ENCODE measurements at regions not wholly inside any gene's neighbourhood (a gene's known extent, or its start where the extent isn't known, plus 50 kb on each side); places are given as distances from the start of the nearest gene placed in this dataset.

DNA sequence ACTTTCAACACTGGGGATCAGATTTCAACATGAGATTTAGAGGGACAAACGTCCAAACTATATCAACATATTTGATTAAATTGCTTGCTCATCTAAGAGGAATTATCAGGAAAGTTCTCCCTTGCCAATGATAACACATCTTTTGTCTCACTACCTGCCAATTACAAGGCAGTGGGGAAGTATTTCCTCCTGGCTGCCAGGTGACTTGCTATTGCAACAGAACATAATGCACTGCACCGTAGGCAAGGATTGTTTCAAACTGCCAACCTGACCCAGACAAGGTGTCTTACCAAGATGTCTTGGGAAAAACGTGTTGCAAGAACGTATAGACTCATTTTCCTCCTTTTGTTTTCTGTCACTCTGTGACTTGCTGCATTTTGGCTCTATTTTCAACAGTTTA lies 711.6 kb downstream of the METTL15 start:
- TF ChIP-seq POLR2A (IDR thresholded peaks at IDR 0.05): no peak
- TF ChIP-seq, protein P1, sequence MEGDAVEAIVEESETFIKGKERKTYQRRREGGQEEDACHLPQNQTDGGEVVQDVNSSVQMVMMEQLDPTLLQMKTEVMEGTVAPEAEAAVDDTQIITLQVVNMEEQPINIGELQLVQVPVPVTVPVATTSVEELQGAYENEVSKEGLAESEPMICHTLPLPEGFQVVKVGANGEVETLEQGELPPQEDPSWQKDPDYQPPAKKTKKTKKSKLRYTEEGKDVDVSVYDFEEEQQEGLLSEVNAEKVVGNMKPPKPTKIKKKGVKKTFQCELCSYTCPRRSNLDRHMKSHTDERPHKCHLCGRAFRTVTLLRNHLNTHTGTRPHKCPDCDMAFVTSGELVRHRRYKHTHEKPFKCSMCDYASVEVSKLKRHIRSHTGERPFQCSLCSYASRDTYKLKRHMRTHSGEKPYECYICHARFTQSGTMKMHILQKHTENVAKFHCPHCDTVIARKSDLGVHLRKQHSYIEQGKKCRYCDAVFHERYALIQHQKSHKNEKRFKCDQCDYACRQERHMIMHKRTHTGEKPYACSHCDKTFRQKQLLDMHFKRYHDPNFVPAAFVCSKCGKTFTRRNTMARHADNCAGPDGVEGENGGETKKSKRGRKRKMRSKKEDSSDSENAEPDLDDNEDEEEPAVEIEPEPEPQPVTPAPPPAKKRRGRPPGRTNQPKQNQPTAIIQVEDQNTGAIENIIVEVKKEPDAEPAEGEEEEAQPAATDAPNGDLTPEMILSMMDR (IDR thresholded peaks at IDR 0.05): no peak
- intact Hi-C loops (cut with DNase I; ENCODE audit: low total_unique reads): no loop called here

DNA sequence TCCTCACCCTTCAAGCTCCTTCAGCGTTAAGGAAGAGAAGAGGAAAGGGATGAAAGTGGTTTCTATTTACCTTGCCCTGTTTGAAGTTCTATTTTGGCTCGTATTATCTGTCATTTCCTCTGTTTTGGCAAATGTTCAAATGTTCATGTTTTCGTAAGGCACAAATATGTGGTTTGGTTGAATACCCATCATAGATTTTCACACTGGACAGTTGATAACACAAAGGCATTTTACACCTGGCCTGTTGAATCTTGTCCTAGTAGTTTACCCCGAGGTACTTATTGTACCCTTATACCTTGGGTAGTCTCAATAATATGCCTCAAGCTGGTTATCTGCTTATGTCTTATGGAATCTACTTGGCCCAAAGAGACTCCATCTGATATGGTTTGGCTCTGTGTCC lies 706.9 kb downstream of the METTL15 start:
- no peak overlapping the region for H3K4me3 ChIP-seq
- 73 to 74% methylated on average over 4 of the region's 4 CpGs for WGBS, 2 donors
- no peak overlapping the region for H3K27ac ChIP-seq
- H3K36me3 ChIP-seq (ENCODE audit: low read depth, missing control alignments): no peaks in the 10 kb centered on the region
- H3K4me1 ChIP-seq: no peaks in the 10 kb centered on the region
- H3K27me3 ChIP-seq: no peaks in the 10 kb centered on the region
- intact Hi-C loops (cut with DNase I; ENCODE audit: low total_unique reads): no loop called here
- TF ChIP-seq, protein P1 (IDR thresholded peaks at IDR 0.05): no peak
- H3K9me3 ChIP-seq: no peaks in the 10 kb centered on the region
- DNase-seq: no peak

More for the DNA sequence above, 711.6 kb downstream of the METTL15 start:
- no peak for DNase-seq
- H3K4me3 ChIP-seq: no peak overlapping the region
- H3K36me3 ChIP-seq (ENCODE audit: low read depth, missing control alignments): no peaks in the 10 kb centered on the region
- no peak overlapping the region for H3K27ac ChIP-seq
- 41 to 68% methylated on average over 4 of the region's 4 CpGs for WGBS, 2 donors
- H3K9me3 ChIP-seq: no peaks in the 10 kb centered on the region
- H3K4me1 ChIP-seq: no peaks in the 10 kb centered on the region
- H3K27me3 ChIP-seq: no peaks in the 10 kb centered on the region

DNA sequence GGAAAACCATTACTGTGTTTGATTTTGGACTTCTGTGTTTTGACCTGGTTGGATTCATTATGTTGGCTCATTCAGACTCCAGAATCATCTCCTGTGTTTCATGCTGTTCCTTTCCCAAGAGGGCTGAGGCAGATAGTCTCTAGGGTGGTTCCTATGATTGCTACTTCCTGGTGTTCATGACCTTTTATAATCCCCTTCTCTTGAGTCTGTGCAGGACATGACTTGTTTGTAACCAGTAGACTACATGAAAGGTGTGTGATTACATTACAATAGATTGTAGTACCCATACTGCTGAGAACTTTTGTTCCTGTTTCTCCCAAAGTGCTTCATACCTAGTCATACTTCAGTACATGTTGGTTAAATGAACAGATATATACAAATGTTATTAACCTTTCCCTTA lies 700.6 kb downstream of the METTL15 start:
- no peaks in the 10 kb centered on the region for H3K4me1 ChIP-seq
- no peak overlapping the region for H3K4me3 ChIP-seq
- TF ChIP-seq, protein P1 (IDR thresholded peaks at IDR 0.05): no peak
- no peak for TF ChIP-seq POLR2A (IDR thresholded peaks at IDR 0.05)
- intact Hi-C loops (cut with DNase I; ENCODE audit: low total_unique reads): no loop called here
- no peaks in the 10 kb centered on the region for H3K36me3 ChIP-seq (ENCODE audit: low read depth, missing control alignments)
- DNase-seq: no peak
- no peak overlapping the region for H3K27ac ChIP-seq
- H3K9me3 ChIP-seq: no peaks in the 10 kb centered on the region
- no peaks in the 10 kb centered on the region for H3K27me3 ChIP-seq

DNA sequence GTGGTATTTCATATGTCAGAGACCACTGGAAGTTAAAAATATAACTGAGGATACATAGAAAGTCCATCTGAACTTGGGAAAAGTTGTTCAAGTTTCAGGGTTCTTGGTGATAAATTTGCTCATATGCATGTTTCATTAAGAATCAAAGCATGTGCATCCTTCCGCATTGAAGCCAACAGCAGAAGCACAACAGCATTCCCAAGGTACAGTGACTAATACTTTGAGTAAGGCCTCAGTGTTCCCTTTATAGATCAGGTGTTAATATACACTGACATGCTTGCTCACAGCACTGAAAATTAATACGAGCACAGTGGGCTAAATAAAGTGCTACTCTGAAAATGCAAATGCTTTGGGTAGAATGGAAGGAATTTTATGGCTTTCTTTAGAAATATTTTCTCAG lies 691.1 kb downstream of the METTL15 start:
- Histone ChIP-seq H3K27me3 (no peaks in the 10 kb centered on the region), H3K27ac (no peak overlapping the region), H3K4me1 (no peaks in the 10 kb centered on the region), H3K36me3 (ENCODE audit: low read depth, missing control alignments) (no peaks in the 10 kb centered on the region), H3K9me3 (no peaks in the 10 kb centered on the region), H3K4me3 (no peak overlapping the region)
- no peak for TF ChIP-seq POLR2A (IDR thresholded peaks at IDR 0.05)
- TF ChIP-seq, protein P1 (IDR thresholded peaks at IDR 0.05): no peak
- intact Hi-C loops (cut with DNase I; ENCODE audit: low total_unique reads): no loop called here
- 77 to 82% methylated on average over 2 of the region's 2 CpGs for WGBS, 2 donors
- DNase-seq: no peak

DNA sequence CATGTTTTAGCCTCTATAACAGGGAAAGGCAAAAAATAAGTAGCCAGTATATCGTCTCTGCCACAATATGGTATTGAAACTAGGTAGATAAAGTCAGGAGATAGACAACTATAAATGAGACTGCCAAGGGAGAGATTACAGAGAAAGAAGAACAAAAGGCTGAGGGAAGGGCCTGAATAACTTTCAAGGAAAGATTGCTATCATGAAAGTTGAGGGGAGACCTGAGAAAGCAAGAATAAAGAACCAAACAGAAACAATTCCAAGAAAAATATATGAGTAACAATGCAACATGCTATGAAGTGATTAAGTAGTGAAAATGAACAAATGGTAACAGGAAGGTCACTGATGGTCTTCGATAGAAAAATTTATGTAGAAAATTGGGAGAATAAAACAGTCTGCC lies 690.1 kb downstream of the METTL15 start:
- H3K27me3 ChIP-seq: no peaks in the 10 kb centered on the region
- no peaks in the 10 kb centered on the region for H3K4me1 ChIP-seq
- intact Hi-C loops (cut with DNase I; ENCODE audit: low total_unique reads): no loop called here
- H3K36me3 ChIP-seq (ENCODE audit: low read depth, missing control alignments): no peaks in the 10 kb centered on the region
- TF ChIP-seq, protein P1 (IDR thresholded peaks at IDR 0.05): no peak
- TF ChIP-seq POLR2A (IDR thresholded peaks at IDR 0.05): no peak
- no peaks in the 10 kb centered on the region for H3K9me3 ChIP-seq
- H3K4me3 ChIP-seq: no peak overlapping the region
- no peak for DNase-seq
- 81 to 84% methylated on average over 2 of the region's 2 CpGs for WGBS, 2 donors
- H3K27ac ChIP-seq: no peak overlapping the region
